ENCODE measurements at regions not wholly inside any gene's neighbourhood (a gene's known extent, or its start where the extent isn't known, plus 50 kb on each side); places are given as distances from the start of the nearest gene placed in this dataset.

- DNase-seq (ENCODE audit: low read depth in 2 of 3, low spot score in 2 of 3): no peak
Measured at GRCh38 chr7:24469118-24469517, 104.1 kb upstream of the PALS2 start.

- no peak for DNase-seq (ENCODE audit: low read depth in 2 of 3, low spot score in 2 of 3)
Measured at GRCh38 chr7:24472093-24472492, 101.2 kb upstream of the PALS2 start.

- DNase-seq (ENCODE audit: low read depth in 2 of 3, low spot score in 2 of 3): no peak
Measured at GRCh38 chr7:24475166-24475961, 97.9 kb upstream of the PALS2 start.

- no peak for DNase-seq (ENCODE audit: low read depth in 2 of 3, low spot score in 2 of 3)
Measured at GRCh38 chr7:24476227-24476626, 97.0 kb upstream of the PALS2 start.

GRCh38 chr7:24477398-24478136 is 95.7 kb upstream of the PALS2 start:
- peak in 2 of 3 donors; percentile 59 to 90 for DNase-seq (ENCODE audit: low read depth in 2 of 3, low spot score in 2 of 3)

- DNase-seq (ENCODE audit: low read depth in 2 of 3, low spot score in 2 of 3): no peak
Measured at GRCh38 chr7:24478137-24478655, 95.1 kb upstream of the PALS2 start.

- no peak for DNase-seq (ENCODE audit: low read depth in 2 of 3, low spot score in 2 of 3)
Measured at GRCh38 chr7:24480501-24480900, 92.8 kb upstream of the PALS2 start.

- no peak for DNase-seq (ENCODE audit: low read depth in 2 of 3, low spot score in 2 of 3)
Measured at GRCh38 chr7:24483804-24484203, 89.4 kb upstream of the PALS2 start.

- DNase-seq (ENCODE audit: low read depth in 2 of 3, low spot score in 2 of 3): no peak
Measured at GRCh38 chr7:24492576-24492975, 80.7 kb upstream of the PALS2 start.

- DNase-seq (ENCODE audit: low read depth in 2 of 3, low spot score in 2 of 3): no peak
Measured at GRCh38 chr7:24494832-24495231, 78.4 kb upstream of the PALS2 start.

GRCh38 chr7:24496036-24496435 is 77.2 kb upstream of the PALS2 start:
- DNase-seq (ENCODE audit: low read depth in 2 of 3, low spot score in 2 of 3): no peak

- DNase-seq (ENCODE audit: low read depth in 2 of 3, low spot score in 2 of 3): no peak
Measured at GRCh38 chr7:24498439-24498838, 74.8 kb upstream of the PALS2 start.

- DNase-seq (ENCODE audit: low read depth in 2 of 3, low spot score in 2 of 3): no peak
Measured at GRCh38 chr7:24499871-24500270, 73.4 kb upstream of the PALS2 start.

GRCh38 chr7:24500599-24500998 is 72.7 kb upstream of the PALS2 start:
- no peak for DNase-seq (ENCODE audit: low read depth in 2 of 3, low spot score in 2 of 3)

GRCh38 chr7:24501009-24501408 is 72.2 kb upstream of the PALS2 start:
- no peak for DNase-seq (ENCODE audit: low read depth in 2 of 3, low spot score in 2 of 3)

GRCh38 chr7:24501443-24502134 is 71.7 kb upstream of the PALS2 start:
- DNase-seq (ENCODE audit: low read depth in 2 of 3, low spot score in 2 of 3): no peak

- no peak for DNase-seq (ENCODE audit: low read depth in 2 of 3, low spot score in 2 of 3)
Measured at GRCh38 chr7:24502135-24502488, 71.1 kb upstream of the PALS2 start.

GRCh38 chr7:24503506-24503905 is 69.7 kb upstream of the PALS2 start:
- DNase-seq (ENCODE audit: low read depth in 2 of 3, low spot score in 2 of 3): no peak

GRCh38 chr7:24504040-24504439 is 69.2 kb upstream of the PALS2 start:
- DNase-seq (ENCODE audit: low read depth in 2 of 3, low spot score in 2 of 3): no peak

- DNase-seq (ENCODE audit: low read depth in 2 of 3, low spot score in 2 of 3): no peak
Measured at GRCh38 chr7:24504836-24505235, 68.4 kb upstream of the PALS2 start.

GRCh38 chr7:24505968-24506367 is 67.3 kb upstream of the PALS2 start:
- DNase-seq (ENCODE audit: low read depth in 2 of 3, low spot score in 2 of 3): no peak
